GM18867 (cell line): ENCODE measurements at regions not wholly inside any gene's neighbourhood (a gene's known extent, or its start where the extent isn't known, plus 50 kb on each side); places are given as distances from the start of the nearest gene placed in this dataset.

Source experiments
- ATAC-seq: cut with Tn5 transposase; IDR thresholded peaks from one replicate; pipeline ENCODE4 v1.9.1; 2021; ENCODE audit warnings: mild to moderate bottlenecking, moderate library complexity; ENCODE audit not compliant: unreplicated experiment

GRCh38 chr10:21213381-21213780, 312.1 kb downstream of the SKIDA1 start:
- ATAC-seq = no peak

GRCh38 chr10:21212912-21213311, 312.6 kb downstream of the SKIDA1 start:
- no peak for ATAC-seq

GRCh38 chr10:21212348-21212747, 313.1 kb downstream of the SKIDA1 start:
- ATAC-seq = no peak

GRCh38 chr10:21209495-21209894, 312.4 kb upstream of the NEBL start:
- no peak for ATAC-seq

GRCh38 chr10:21208666-21209316, 311.7 kb upstream of the NEBL start:
- no peak for ATAC-seq

- ATAC-seq = no peak
Observed at GRCh38 chr10:21207852-21208646, 310.9 kb upstream of the NEBL start.

- ATAC-seq = no peak
Observed at GRCh38 chr10:21205328-21205727, 308.2 kb upstream of the NEBL start.

- ATAC-seq = no peak
Observed at GRCh38 chr10:21203473-21204107, 306.5 kb upstream of the NEBL start.

GRCh38 chr10:21202776-21203462, 305.8 kb upstream of the NEBL start:
- no peak for ATAC-seq

GRCh38 chr10:21199501-21199900, 302.4 kb upstream of the NEBL start:
- no peak for ATAC-seq

- ATAC-seq = no peak
Observed at GRCh38 chr10:21197838-21198237, 300.7 kb upstream of the NEBL start.

GRCh38 chr10:21196822-21197395, 299.8 kb upstream of the NEBL start:
- no peak for ATAC-seq

GRCh38 chr10:21195252-21195651, 298.1 kb upstream of the NEBL start:
- no peak for ATAC-seq

GRCh38 chr10:21194510-21194993, 297.4 kb upstream of the NEBL start:
- ATAC-seq = no peak

- ATAC-seq = no peak
Observed at GRCh38 chr10:21193196-21193595, 296.1 kb upstream of the NEBL start.

- ATAC-seq = no peak
Observed at GRCh38 chr10:21191512-21191911, 294.4 kb upstream of the NEBL start.

GRCh38 chr10:21184984-21185383, 287.9 kb upstream of the NEBL start:
- no peak for ATAC-seq

GRCh38 chr10:21184216-21184615, 287.1 kb upstream of the NEBL start:
- ATAC-seq = no peak

GRCh38 chr10:21183025-21183424, 285.9 kb upstream of the NEBL start:
- no peak for ATAC-seq

- no peak for ATAC-seq
Observed at GRCh38 chr10:21181451-21181850, 284.3 kb upstream of the NEBL start.

- ATAC-seq = no peak
Observed at GRCh38 chr10:21180604-21181003, 283.5 kb upstream of the NEBL start.
